HG03469 (cell line): ENCODE measurements at regions not wholly inside any gene's neighbourhood (a gene's known extent, or its start where the extent isn't known, plus 50 kb on each side); places are given as distances from the start of the nearest gene placed in this dataset.
"Not testable (repeated sequence)": the region's sequence is repeated elsewhere in the genome, so short reads cannot be mapped to it uniquely, and the experiment has no call there.

Source experiments
- ATAC-seq: cut with Tn5 transposase; IDR thresholded peaks from one replicate; pipeline ENCODE4 v1.9.1; 2021; ENCODE audit warnings: mild to moderate bottlenecking, moderate library complexity, moderate number of reproducible peaks; ENCODE audit not compliant: unreplicated experiment

- no peak for ATAC-seq
Observed at GRCh38 chr12:24530689-24531088, 418.2 kb downstream of the BCAT1 start.

GRCh38 chr12:24527102-24527501 is 421.8 kb downstream of the BCAT1 start:
- no peak for ATAC-seq

GRCh38 chr12:24522736-24523135 is 426.2 kb downstream of the BCAT1 start:
- no peak for ATAC-seq

GRCh38 chr12:24519759-24520158 is 429.1 kb downstream of the BCAT1 start:
- no peak for ATAC-seq

DNA sequence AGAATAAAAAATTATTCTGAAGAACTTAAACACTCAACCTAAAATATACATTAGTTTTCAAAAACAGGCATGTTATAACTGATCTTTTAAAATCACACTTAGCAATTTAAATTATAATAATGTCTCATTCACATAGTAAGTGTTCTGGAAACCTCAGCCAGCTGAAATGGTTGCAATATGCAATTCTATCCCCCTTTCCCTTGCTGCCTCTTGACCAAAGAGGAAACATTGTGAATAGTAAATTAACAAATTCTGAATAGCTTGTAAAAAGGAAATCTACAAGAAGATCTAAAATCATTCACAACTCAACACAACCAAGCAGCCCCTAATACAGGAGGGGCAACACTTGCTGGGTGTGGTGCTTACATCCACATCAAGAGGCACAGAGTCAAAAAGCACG is 431.9 kb downstream of the BCAT1 start:
- no peak for ATAC-seq

DNA sequence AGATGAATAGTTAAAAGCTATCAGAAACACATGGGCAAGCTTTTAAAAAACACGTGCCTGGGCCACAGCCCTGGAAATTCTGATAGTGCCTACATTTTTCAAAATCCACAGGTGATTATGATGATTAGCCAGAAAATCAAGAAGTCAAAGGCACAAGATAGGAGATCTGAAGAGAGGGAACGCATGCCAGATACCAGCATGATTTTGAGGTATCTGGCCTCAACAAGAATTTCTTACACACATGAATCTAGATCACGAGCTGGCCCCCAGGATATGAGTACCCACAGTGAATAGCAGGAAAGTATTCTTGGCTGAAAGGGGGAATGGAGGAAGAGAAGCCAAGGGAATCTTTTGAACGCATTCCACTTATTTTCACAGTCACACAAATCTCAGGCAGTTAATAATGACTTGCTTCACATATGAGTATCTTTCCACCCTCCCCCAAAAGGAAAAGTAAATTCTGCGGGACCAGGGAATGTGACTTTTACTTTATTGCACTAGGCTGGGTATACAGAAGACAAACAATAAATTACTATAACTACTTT is 438.2 kb downstream of the BCAT1 start:
- no peak for ATAC-seq

DNA sequence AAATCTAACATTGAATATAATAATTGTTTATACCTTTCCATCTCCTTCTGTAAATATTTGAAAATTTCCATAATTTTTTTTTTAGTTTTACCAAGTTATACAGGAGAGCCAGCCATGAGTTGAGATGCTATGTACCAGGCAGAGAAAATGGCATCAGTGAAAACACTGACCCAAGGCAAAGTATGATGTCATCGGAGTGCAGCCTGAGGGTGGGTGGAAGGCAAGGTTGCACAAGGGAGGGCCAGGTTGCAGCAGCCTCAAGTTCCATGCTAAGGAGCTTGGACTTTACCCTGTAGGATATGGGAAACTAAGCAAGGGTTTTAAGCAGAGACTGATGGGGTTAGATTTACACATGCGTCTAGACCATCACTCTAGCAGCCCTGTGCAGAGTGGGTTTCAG is 441.1 kb downstream of the BCAT1 start:
- ATAC-seq = no peak

DNA sequence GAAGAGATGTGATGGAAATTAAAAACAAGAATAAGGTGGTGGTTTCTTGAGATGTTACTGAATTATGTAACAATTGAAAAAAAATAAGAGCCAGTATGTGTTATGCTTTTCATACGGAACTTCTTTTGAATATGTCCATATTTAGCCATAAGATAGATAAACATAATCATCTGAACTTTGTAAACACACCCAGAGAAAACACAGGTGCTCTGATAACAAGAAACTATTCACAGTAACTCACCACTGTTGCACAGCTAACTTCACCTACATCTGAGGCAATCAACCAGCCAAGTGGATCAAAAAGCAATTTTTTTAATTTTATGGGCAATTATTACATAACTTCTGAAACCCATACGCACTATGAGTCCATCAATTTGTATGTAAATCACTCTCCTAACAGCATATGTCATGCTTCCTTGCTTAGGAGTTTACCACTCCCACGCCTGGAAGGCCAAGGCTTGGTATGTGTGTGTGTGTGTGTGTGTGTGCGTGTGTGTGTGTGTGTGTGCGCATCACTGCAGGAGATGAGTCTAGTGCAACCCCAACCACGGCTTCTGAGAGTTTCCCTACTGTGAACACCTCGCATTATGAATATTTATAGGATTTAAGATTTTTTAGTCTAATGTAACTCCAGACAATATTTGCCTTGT is 443.4 kb downstream of the BCAT1 start:
- ATAC-seq = no peak

- ATAC-seq = not testable (repeated sequence)
Observed at GRCh38 chr12:24503477-24503876, 445.4 kb downstream of the BCAT1 start.

- ATAC-seq = no peak
Observed at GRCh38 chr12:24500831-24501230, 448.1 kb downstream of the BCAT1 start.

GRCh38 chr12:24500421-24500820 is 448.5 kb downstream of the BCAT1 start:
- no peak for ATAC-seq

GRCh38 chr12:24499151-24500146 is 449.5 kb downstream of the BCAT1 start:
- no peak for ATAC-seq

GRCh38 chr12:24496755-24497154 is 452.1 kb downstream of the BCAT1 start:
- no peak for ATAC-seq

GRCh38 chr12:24494401-24494800 is 454.5 kb downstream of the BCAT1 start:
- no peak for ATAC-seq

DNA sequence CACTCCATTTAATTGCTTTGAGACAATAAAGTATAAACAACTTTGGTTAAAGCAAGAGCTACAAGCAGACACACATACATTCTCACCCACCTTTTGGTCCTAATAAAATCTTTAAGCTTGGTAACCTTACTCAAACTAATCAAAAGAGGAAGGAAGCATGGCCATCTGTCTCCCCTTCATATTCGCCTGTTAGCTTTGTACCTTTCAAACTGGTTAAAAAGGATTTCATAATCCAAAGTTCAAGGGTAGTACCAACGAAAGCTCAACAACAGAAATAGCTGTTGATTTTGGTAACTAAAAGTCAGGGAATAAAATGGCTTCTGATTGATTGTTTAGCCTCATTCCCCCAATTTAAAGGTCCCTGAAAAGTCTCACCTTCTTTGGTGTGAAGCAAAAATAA is 456.9 kb downstream of the BCAT1 start:
- ATAC-seq = no peak

- no peak for ATAC-seq
Observed at GRCh38 chr12:24489939-24490338, 459.0 kb downstream of the BCAT1 start.

GRCh38 chr12:24488906-24489619 is 459.8 kb downstream of the BCAT1 start:
- ATAC-seq = no peak

DNA sequence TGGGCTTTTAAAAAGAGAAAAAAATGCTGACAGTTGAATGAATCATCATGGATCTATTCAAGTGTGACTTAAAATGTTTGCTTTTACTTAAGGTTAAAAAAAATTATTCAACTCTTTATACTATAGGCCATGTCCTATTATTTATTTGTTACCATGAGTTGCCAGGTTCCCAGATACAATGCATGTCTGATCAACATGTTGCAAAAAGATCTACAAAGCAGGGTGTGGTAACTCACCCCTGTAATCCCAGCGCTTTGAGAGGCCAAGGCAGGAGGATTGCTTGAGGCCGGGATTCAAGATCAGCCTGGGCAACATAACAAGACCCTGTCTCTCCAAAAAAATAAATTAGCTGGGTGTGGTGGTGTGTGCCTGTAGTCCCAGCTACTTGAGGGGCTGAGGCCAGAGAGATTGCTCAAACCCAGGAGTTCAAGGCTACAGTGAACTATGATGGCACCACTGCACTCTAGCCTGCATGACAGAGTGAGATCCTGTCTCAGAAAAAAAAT is 460.8 kb downstream of the BCAT1 start:
- ATAC-seq = no peak

- ATAC-seq = no peak
Observed at GRCh38 chr12:24487606-24488005, 461.3 kb downstream of the BCAT1 start.

DNA sequence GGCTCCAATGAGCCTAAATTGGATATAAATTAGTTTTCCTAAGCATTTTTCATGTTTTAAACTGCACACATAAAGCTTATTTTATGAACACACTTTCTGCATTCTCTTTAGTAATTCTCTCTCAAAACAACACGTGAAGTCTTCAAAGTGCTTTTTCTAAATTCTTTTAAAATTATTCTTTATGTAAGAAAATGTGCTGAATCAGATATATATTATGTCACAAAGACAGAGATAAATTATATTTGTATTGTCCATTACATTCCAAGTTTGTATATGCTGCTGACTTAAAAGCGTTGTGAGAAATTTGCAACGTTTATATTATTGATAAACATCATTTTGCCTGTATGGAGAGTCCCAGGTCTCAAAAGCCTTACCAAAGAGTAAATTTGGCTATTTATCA is 465.2 kb downstream of the BCAT1 start:
- ATAC-seq = no peak
